ENCODE measurements at regions not wholly inside any gene's neighbourhood (a gene's known extent, or its start where the extent isn't known, plus 50 kb on each side); places are given as distances from the start of the nearest gene placed in this dataset.

GRCh38 chr7:94738071-94738470, 82.1 kb upstream of the SGCE start:
- TF ChIP-seq EZH2phosphoT487 (IDR thresholded peaks at IDR 0.05): no peak
- H3K79me2 ChIP-seq (ENCODE audit: low read depth): no peaks in the 10 kb centered on the region
- H3F3A ChIP-seq (ENCODE audit: low read depth): no peaks in the 10 kb centered on the region
- no peaks in the 10 kb centered on the region for H3K27me3 Mint-ChIP-seq (ENCODE audit: insufficient read depth, low read depth)
- H3K9me3 ChIP-seq (ENCODE audit: low read depth): no peaks in the 10 kb centered on the region
- H3K9ac ChIP-seq: no peak overlapping the region
- H3K4me2 ChIP-seq: no peak overlapping the region
- no peaks in the 10 kb centered on the region for H3K9me3 Mint-ChIP-seq
- H3K4me1 Mint-ChIP-seq: no peaks in the 10 kb centered on the region
- no peak overlapping the region for H3K27ac ChIP-seq
- H3K4me3 ChIP-seq: no peak overlapping the region
- no peaks in the 10 kb centered on the region for H3K36me3 Mint-ChIP-seq
- H3K27ac Mint-ChIP-seq: no peak overlapping the region
- H2AFZ ChIP-seq (replicated peaks): no peak overlapping the region
- H4K20me1 ChIP-seq (ENCODE audit: low read depth): no peaks in the 10 kb centered on the region
- no peaks in the 10 kb centered on the region for H3K27me3 ChIP-seq
- H3K36me3 ChIP-seq: no peaks in the 10 kb centered on the region
- H3K4me3 Mint-ChIP-seq: no peak overlapping the region
- no peaks in the 10 kb centered on the region for H3K4me1 ChIP-seq
- no peak for DNase-seq (ENCODE audit: low spot score)

DNA sequence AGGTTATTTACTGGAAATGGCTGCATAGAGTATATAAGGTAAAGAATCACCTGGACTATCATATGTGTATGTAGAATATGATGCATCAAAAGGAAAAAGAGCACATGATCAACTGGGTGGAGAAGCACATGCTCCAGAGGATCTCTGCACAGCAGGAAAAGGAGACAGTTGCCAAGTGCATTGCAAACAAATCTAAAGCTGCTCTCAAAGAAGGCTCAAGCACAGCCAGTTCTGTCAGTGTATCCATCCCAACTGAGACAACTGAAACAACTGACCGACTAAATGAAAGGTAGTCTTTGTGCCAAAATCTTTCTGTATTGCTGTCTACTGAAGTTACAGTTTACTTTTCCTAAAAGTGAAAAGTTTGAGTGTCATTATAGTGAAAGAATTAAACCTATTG, 83.2 kb upstream of the SGCE start:
- H3K36me3 ChIP-seq: no peaks in the 10 kb centered on the region
- H4K20me1 ChIP-seq (ENCODE audit: low read depth): no peaks in the 10 kb centered on the region
- no peaks in the 10 kb centered on the region for H3K9me3 Mint-ChIP-seq
- H3K27ac ChIP-seq: no peak overlapping the region
- H3K4me2 ChIP-seq: no peak overlapping the region
- H3K9ac ChIP-seq: no peak overlapping the region
- H3K4me1 ChIP-seq: peaks cover 4% of the 10 kb centered on the region
- DNase-seq (ENCODE audit: low spot score): no peak
- H3K79me2 ChIP-seq (ENCODE audit: low read depth): no peaks in the 10 kb centered on the region
- H3K4me3 ChIP-seq: no peak overlapping the region
- no peak overlapping the region for H2AFZ ChIP-seq (replicated peaks)
- no peaks in the 10 kb centered on the region for H3K36me3 Mint-ChIP-seq
- H3K4me1 Mint-ChIP-seq: peaks cover 8% of the 10 kb centered on the region
- H3K4me3 Mint-ChIP-seq: no peak overlapping the region
- no peaks in the 10 kb centered on the region for H3F3A ChIP-seq (ENCODE audit: low read depth)
- no peaks in the 10 kb centered on the region for H3K27me3 ChIP-seq
- H3K27me3 Mint-ChIP-seq (ENCODE audit: insufficient read depth, low read depth): no peaks in the 10 kb centered on the region
- H3K27ac Mint-ChIP-seq: no peak overlapping the region
- no peaks in the 10 kb centered on the region for H3K9me3 ChIP-seq (ENCODE audit: low read depth)
- TF ChIP-seq EZH2 (IDR thresholded peaks at IDR 0.05) (no peak), CTCF (IDR thresholded peaks at IDR 0.05) (no peak), EZH2phosphoT487 (IDR thresholded peaks at IDR 0.05) (no peak)

GRCh38 chr7:94740509-94740908, 84.6 kb upstream of the SGCE start:
- no peaks in the 10 kb centered on the region for H3K9me3 Mint-ChIP-seq
- H3K4me1 ChIP-seq: peaks cover 10% of the 10 kb centered on the region

GRCh38 chr7:94741179-94741578, 85.2 kb upstream of the SGCE start:
- peaks cover 8% of the 10 kb centered on the region for H3K4me1 Mint-ChIP-seq
- no peaks in the 10 kb centered on the region for H3K9me3 Mint-ChIP-seq
- no peak overlapping the region for H3K9ac ChIP-seq
- H3F3A ChIP-seq (ENCODE audit: low read depth): no peaks in the 10 kb centered on the region
- TF ChIP-seq CTCF (IDR thresholded peaks at IDR 0.05) (no peak), EZH2 (IDR thresholded peaks at IDR 0.05) (no peak), EZH2phosphoT487 (IDR thresholded peaks at IDR 0.05) (no peak)
- no peaks in the 10 kb centered on the region for H4K20me1 ChIP-seq (ENCODE audit: low read depth)
- no peaks in the 10 kb centered on the region for H3K9me3 ChIP-seq (ENCODE audit: low read depth)
- H3K27me3 ChIP-seq: no peaks in the 10 kb centered on the region
- H3K4me1 ChIP-seq: peaks cover 10% of the 10 kb centered on the region
- no peaks in the 10 kb centered on the region for H3K36me3 Mint-ChIP-seq
- no peaks in the 10 kb centered on the region for H3K27me3 Mint-ChIP-seq (ENCODE audit: insufficient read depth, low read depth)
- no peak overlapping the region for H2AFZ ChIP-seq (replicated peaks)
- H3K79me2 ChIP-seq (ENCODE audit: low read depth): no peaks in the 10 kb centered on the region
- H3K27ac Mint-ChIP-seq: no peak overlapping the region
- DNase-seq (ENCODE audit: low spot score): no peak
- no peak overlapping the region for H3K27ac ChIP-seq
- H3K4me3 Mint-ChIP-seq: no peak overlapping the region
- H3K36me3 ChIP-seq: no peaks in the 10 kb centered on the region
- no peak overlapping the region for H3K4me2 ChIP-seq
- H3K4me3 ChIP-seq: no peak overlapping the region

More at GRCh38 chr7:94740509-94740908, 84.6 kb upstream of the SGCE start:
- H3K36me3 ChIP-seq: no peaks in the 10 kb centered on the region
- H3K4me2 ChIP-seq: no peak overlapping the region
- H3K4me3 ChIP-seq: no peak overlapping the region
- H3F3A ChIP-seq (ENCODE audit: low read depth): no peaks in the 10 kb centered on the region
- Mint-ChIP-seq H3K27me3 (ENCODE audit: insufficient read depth, low read depth) (no peaks in the 10 kb centered on the region), H3K4me3 (no peak overlapping the region), H3K27ac (no peak overlapping the region), H3K4me1 (peaks cover 8% of the 10 kb centered on the region), H3K36me3 (no peaks in the 10 kb centered on the region)
- no peak overlapping the region for H3K27ac ChIP-seq
- H3K27me3 ChIP-seq: no peaks in the 10 kb centered on the region
- H3K9ac ChIP-seq: no peak overlapping the region
- no peak for TF ChIP-seq CTCF (IDR thresholded peaks at IDR 0.05)
- no peak for TF ChIP-seq EZH2 (IDR thresholded peaks at IDR 0.05)
- TF ChIP-seq EZH2phosphoT487 (IDR thresholded peaks at IDR 0.05): no peak
- no peaks in the 10 kb centered on the region for H3K9me3 ChIP-seq (ENCODE audit: low read depth)
- no peak for DNase-seq (ENCODE audit: low spot score)
- H3K79me2 ChIP-seq (ENCODE audit: low read depth): no peaks in the 10 kb centered on the region
- no peaks in the 10 kb centered on the region for H4K20me1 ChIP-seq (ENCODE audit: low read depth)
- H2AFZ ChIP-seq (replicated peaks): no peak overlapping the region
